IMR-90 (cell line): ENCODE measurements at regions not wholly inside any gene's neighbourhood (a gene's known extent, or its start where the extent isn't known, plus 50 kb on each side); places are given as distances from the start of the nearest gene placed in this dataset.

Experiments used
- BHLHE40 ChIP-seq: fragments of 150-350 bp; IDR thresholded peaks from 2 replicates; pipeline ENCODE4 v1.6.1; 2016; ENCODE audit warnings: mild to moderate bottlenecking, low read depth, low read length
- CEBPB ChIP-seq: IDR thresholded peaks from 2 replicates; pipeline ENCODE4 v1.6.1; 2012; ENCODE audit warnings: low read depth, low read length, improper control_type of control experiment
- CTCF ChIP-seq: conservative IDR thresholded peaks from 2 replicates; pipeline ENCODE4 v1.5.1; 2012; ENCODE audit warnings: mild to moderate bottlenecking, low read depth, low read length, improper control_type of control experiment
- ELK1 ChIP-seq: fragments of 150-350 bp; IDR thresholded peaks from 2 replicates; pipeline ENCODE4 v1.6.1; 2016; ENCODE audit warnings: low read depth, mild to moderate bottlenecking, low read length, moderate library complexity, borderline replicate concordance
- NFE2L2 ChIP-seq: fragments of 150-350 bp; IDR thresholded peaks from 2 replicates; pipeline ENCODE4 v1.6.1; 2016; ENCODE audit warnings: low read depth, mild to moderate bottlenecking, low read length
- POLR2A ChIP-seq: IDR thresholded peaks from 2 replicates; pipeline ENCODE4 v1.6.1; 2012; ENCODE audit warnings: mild to moderate bottlenecking, low read depth, low read length
- RAD21 ChIP-seq: IDR thresholded peaks from 2 replicates; pipeline ENCODE4 v1.6.1; 2012; ENCODE audit warnings: low read length, improper control_type of control experiment
- RCOR1 ChIP-seq: IDR thresholded peaks from 2 replicates; pipeline ENCODE4 v1.6.1; 2012; ENCODE audit warnings: mild to moderate bottlenecking, low read length, improper control_type of control experiment; ENCODE audit not compliant: insufficient replicate concordance
- RFX5 ChIP-seq: IDR thresholded peaks from 2 replicates; pipeline ENCODE4 v1.8.0; 2012; ENCODE audit warnings: low read depth, mild to moderate bottlenecking, low read length, moderate library complexity

- TF ChIP-seq RFX5 = no peak
- no peak for TF ChIP-seq CTCF
- no peak for TF ChIP-seq POLR2A
- no peak for TF ChIP-seq ELK1
- TF ChIP-seq CEBPB = peak; percentile 60
- TF ChIP-seq RAD21 = no peak
- no peak for TF ChIP-seq NFE2L2
- TF ChIP-seq BHLHE40 = peak; percentile 44; the same call in 1 of the 2 replicates
- no peak for TF ChIP-seq RCOR1
Observed at GRCh38 chr6:7468382-7469081, 72.9 kb upstream of the DSP start.
